HUDEP-2 (cell line): ENCODE measurements at regions not wholly inside any gene's neighbourhood (a gene's known extent, or its start where the extent isn't known, plus 50 kb on each side); places are given as distances from the start of the nearest gene placed in this dataset.
"Not testable (repeated sequence)": the region's sequence is repeated elsewhere in the genome, so short reads cannot be mapped to it uniquely, and the experiment has no call there.

Experiments used
- DNase-seq, 76 experiments: peaks; one replicate each; lab custom pipeline; 2025; ENCODE audit not compliant: unreplicated experiment in 76 of 76; lab: John Stamatoyannopoulos, UW

DNA sequence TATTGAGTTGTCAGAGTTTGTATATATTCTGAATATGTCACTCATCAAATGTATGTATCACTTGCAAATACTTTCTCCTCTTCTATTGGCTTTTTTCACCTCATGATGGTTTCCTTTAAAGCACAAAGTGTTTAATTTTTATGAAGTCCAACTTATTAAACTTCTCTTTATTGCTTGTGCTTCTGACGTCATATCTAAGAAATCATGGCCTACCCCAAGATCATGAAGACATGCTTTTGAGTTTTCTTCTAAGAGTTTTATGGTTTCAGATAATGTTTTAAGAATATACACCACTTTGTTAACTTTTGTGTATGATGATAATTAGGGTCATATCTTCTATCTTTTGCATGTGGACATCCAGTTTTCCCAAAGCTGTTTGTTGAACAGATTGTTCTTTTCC is 417.2 kb upstream of the ATP10A start:
- no peak for DNase-seq

DNA sequence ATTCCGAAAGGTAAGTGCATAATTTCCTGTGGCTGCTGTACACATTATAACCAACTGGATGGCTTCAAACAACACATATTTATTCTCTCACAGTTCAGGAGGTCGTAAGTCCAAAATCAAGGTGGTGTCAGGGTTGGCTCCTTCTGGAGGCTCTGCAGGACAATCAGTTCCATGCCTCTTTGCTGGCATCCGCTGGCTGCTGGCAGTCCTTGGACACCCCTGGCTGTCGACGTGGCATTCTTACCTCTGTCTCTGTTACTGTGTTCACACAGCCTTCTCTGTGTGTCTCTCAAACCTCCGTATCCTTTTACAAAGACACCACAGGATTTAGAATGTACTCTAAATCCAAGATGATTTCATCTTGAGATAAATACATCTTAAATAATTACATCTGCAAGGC is 398.8 kb upstream of the ATP10A start:
- no peak for DNase-seq

DNA sequence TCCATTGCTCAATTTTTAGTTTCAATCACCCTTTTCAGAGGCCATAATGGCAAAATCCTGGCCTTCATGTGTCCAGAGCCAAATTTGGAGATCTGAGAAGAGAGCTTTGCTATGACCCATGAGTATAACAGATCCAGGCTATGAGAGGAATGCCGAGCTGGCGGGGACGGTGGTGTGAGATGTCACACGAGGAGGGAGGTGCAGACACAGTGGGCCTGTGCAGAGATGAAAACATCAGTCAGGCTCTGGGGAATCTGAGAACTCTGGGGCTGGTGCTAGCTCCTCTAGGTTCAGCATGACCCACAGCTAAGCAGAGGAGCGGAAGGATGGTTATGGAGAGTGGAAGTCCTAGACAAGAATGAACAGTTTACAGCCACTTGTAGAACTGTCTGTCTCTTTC is 398.3 kb upstream of the ATP10A start:
- DNase-seq: no peak

DNA sequence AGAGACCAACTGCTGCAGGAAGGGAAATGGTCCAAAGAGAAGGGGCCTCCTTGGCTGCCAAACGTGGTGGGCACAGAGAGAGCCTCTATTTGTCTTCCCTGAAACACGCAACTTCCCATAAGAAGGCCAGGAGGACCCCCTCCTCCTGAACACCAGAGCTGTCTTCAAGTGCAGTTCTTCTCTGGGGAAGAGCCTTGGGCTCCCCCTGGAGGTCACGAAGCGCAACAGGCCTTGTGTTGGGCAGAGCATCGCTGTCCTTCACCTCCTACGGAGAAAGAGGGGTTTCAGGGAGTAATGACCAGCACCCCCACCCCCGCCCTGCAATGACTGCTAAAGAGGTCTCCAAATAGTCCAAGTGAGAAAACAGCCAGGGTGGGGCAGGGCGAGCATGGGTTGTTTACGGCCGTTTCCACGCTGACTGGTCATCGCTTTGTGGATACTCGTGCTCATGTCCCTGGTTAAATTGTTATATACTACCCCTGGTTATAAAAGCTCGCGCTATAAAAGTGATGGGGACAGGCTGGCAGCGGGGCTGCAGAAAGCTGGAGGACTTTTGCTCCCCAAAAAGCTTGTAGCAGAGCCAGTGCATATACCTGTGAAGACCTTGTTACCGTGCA is 397.5 kb upstream of the ATP10A start:
- peak in 23 of 76 experiments; percentile 1 to 29 (median 7) for DNase-seq

DNA sequence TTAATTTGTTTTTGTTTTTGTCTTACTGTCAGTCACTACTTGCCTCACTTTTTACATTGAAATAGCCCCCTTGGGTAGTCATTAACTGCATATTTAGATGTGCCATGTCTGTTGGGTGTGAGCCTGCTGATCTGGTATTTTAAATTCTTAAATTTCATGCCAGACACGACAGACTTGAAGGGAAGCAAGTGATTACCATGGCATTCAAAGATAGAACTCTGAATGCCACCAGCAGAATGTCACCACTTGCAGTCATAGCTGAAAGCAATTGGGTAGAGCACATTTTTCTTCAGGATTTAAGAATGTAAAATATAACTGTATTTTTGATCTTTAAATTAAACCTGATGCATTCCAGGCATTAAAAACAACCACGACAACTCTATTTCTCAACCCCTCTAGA is 396.5 kb upstream of the ATP10A start:
- no peak for DNase-seq

DNA sequence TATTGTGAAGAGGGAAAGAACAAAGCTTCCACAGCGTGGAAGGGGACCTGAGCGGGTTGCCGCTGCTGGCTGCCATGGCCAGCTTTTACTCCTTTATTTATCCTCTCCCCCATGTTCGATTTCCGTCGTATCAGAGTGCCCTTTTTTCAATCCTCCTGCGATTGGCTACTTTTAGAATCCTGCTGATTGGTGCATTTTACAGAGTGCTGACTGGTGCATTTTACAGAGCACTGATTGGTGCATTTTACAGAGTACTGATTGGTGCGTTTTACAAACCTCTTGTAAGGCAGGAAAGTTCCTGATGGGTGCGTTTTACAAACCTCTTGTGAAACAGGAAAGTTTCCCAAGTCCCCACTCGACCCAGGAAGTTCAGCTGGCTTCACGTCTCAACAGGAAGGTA is 381.7 kb upstream of the ATP10A start:
- not testable (repeated sequence) for DNase-seq

DNA sequence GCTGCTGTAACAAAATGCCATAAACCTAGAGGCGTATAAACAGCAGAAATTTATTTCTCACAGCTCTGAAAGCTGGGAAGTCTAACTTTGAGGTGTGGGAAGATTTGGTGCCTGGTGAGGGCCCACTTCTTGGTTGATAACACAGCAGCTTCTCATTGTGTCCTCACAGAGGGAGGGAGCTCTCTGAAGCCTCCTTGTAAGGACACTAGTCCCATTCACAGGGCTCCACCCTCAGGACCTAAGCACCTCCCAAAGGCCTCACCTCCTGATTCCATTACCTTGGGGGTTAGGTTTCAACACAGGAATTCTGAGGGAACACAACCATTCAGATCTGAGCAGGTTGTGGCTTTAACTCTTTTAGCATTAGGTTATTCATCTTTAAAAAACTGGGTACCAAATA is 380.3 kb upstream of the ATP10A start:
- DNase-seq: no peak

DNA sequence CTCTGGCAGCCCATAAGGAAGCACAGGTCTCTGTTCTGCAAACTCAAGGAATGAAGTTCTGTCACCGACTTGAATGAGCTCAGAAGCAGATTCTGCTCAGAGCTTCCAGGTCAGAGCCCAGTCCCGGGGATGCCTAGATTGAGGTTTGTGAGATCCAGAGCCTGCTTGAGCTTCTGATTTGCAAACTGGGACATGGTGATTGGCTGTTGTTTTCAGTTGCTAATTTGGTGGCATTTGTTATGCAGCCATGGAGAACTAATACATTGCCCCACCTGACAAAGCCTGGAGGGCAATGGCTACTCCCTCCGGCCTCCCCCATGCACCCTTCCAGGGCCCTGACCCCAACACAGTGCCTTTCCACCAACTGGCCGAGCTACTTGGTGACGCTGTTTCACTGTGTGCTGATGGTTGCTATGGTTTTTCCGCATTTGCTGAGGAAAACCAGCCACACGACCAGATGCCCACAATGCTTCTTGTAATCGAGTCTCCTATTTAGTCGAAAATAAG is 379.5 kb upstream of the ATP10A start:
- DNase-seq: no peak

DNA sequence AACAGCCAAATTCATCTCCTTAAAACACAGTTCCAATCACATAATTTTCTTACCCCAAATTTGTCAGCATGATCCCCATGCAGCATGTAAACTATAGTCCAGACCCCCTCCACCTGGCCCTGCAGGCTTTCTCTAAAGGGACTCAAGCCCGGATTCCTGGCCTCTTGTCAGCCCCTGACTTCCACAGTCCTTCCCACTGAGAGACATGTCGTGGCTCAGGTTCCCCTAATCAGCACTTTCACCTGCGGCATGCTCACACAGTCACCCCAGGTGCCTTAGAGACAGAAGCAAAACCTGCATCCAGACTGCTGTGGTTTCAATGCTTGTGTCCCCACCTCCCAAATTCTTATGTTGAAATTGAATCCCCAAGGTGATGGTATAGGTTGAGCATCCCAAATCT is 372.7 kb upstream of the ATP10A start:
- DNase-seq: no peak

DNA sequence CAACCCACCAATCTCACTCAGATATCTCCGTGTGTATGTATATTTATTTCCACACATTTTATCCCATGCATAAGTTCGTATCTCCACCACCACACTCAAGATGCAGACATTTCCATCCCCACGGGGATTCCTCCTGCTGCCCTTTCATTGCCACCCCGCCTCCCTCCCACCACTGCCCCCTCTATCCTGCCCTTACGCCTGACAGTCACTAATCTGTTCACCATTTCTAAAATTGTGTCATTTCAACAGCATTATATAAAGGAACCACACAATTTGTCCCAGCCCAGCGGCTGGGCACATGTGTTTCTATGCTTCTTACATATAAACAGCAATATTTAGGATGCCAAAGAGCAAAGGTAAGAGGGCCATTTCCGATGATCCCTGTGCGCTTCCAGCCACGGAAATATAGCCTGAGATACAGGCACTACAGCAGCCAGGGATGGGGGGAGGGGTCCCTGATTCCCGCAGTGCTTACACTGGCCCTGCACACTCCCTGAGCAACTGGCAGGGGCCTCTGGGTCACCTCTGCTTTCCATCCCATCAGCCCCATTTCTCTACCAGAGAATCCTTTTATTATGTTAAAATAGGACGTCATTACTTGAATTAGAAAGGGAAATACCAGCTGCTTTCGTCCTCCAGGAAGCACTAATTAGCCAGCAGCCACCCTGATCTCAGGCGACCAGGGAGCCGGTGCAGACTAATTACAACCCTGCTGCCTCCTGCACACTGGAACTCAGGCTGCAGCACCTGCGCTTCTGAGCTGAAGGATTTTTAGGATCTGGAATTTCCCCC is 372.0 kb upstream of the ATP10A start:
- DNase-seq: no peak

DNA sequence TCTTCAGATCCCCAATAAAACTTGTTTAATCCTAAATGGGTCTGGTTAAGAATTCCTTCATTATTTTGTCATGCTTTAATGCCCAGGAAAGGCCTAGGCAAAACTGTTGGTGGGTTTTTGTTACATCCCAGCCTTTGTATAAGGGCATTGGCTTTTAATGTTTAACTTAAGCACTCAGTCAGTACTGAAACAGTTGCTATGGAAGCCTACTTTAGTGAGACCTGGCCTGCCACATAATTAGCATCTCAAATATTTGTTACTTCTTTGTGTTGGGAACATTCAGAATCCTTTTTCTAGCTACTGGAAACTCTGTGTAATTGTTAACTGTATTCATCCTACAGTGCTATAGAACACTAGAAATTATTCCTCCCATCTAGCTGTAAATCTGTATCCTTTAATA is 369.6 kb upstream of the ATP10A start:
- DNase-seq: no peak

DNA sequence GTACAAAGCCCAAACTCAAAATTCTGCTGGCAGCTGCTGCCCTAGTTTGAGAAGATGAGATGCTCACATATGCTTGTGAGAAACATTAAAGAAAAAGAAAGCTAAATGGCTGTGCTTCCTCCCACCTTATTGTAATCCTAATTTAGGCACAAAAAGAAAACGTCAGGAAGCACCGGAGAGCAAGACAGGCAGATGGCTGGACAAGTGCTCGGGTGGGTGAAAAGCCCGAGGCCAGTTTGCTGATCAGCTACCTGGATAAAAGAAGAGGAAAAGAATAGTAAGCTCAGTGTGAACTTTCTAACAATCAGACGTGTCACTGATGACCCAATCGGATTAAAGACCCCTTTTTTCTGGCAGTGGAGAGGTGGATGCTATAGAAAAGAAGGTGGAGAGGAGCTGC is 368.0 kb upstream of the ATP10A start:
- DNase-seq: no peak

DNA sequence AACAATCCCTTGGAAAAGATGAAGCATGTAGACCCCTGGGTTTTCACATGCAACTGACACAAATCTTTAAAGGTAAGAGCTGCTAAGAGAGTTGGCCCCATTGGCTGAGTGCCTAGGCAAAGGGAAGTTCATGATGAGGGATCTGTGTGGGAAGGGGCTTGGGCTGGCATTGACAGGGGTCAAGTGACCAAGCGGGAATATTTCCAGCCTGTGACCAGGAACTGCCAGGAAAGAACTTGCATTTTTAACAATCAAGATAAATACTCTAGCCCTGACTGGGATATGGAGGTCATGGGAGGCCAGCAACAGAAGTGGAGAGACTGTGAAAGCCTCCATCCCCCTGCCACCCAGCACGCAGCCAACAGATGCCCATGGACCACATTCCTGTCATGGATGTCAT is 361.1 kb upstream of the ATP10A start:
- DNase-seq: no peak

DNA sequence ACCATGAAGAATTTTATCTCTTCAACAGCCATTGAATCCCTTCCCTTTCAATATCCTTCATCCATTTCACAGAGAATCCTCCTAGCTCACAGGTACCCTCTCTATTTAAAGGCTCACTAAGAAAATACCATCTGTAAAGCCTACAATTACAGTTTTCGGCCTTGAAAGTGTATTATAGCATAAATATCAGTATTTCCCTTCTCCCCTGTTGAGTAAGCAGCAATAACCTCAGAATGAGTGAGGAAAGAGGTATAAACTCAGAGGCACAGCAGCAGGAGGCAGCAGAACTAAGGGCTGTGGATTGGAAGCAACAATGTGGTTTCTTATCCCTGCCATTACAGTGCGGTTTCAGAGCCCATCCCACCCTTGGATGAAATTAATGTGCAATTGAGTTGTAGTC is 360.6 kb upstream of the ATP10A start:
- no peak for DNase-seq

DNA sequence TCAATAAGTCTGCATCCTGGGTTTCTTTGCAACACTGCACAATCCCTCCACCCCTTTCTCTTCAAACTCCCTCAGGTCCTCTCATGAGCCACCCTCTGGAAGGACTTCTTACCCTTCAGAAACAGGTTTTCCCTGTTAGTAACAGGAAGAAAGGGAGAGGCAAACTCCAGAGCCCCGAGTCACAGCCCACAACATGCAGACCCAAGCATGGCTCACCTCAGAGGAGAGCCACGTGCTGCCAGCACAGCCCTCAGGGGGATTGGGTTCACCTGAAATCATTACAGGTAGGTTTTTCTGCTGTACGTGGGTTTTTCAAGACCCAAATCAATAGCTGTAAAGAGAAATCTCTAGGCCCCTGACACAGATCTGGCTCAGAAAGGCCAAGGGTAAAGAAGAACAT is 359.7 kb upstream of the ATP10A start:
- DNase-seq: no peak

DNA sequence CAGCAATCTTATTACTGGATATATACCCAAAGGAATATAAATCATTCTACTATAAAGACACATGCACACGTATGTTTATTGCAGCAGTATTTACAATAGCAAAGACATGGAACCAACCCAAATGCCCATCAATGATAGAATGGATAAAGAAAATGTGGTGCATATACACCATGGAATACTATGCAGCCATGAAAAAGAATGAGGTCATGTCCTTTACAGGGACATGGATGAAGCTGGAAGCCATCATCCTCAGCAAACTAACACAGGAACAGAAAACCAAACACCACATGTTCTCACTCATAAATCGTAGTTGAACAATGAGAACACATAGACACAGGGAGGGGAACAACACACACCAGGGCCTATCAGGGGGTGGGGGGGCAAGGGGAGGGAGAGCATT is 353.9 kb upstream of the ATP10A start:
- DNase-seq: not testable (repeated sequence)

DNA sequence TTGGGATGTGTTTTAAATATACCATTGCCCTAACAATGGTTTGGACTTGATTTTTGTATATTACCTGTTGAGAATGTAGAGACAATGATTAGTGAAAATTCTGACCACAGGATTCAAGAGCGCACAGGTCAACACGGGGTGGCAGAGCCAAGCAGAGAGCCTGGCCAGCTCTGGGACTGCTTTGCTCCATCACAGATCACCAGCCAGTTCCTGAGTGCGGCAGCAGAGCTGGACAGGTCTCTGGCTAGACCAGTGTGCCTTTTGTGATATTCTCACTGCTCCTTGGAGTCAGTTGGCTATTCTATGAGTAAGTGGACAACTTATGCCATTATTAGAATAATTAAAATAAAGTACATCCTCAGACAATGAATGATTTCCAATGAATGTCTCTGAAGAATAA is 351.2 kb upstream of the ATP10A start:
- DNase-seq: no peak

DNA sequence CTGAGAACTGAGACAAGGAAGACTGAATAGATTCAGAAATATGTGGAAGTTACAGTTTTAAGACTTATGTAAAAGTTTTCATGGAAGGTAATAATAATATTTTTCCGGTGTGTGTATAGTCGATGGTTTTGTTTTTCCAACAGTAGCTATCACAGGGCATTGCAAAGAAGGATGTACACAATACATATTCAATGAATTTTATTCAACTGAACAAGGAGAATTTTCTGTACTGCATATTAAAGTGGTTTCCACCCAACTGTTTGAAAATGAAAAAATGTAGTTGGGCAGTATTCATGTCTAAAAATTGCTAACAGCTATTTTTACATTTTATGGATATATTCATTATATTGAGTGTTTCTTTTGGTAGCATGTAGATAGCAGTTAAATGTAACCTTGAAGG is 350.3 kb upstream of the ATP10A start:
- DNase-seq: no peak

DNA sequence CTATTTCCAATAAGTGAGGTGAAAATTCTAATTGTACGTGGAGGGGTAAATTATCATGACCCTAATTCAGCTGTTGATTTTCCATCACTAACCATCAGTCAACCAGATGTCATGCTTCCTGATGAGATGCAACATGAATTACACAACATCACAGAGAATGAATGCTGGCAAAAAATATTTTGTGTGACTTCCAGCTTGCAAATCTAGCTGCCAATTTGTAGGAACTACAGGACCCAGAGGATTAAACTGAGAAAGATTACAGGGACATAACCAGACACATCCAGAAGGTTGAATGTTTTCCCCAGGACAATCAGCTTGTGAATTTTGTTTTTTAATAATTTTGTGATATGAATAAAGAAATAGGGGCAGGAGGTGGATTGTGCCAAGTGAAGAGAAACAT is 349.0 kb upstream of the ATP10A start:
- DNase-seq: no peak

DNA sequence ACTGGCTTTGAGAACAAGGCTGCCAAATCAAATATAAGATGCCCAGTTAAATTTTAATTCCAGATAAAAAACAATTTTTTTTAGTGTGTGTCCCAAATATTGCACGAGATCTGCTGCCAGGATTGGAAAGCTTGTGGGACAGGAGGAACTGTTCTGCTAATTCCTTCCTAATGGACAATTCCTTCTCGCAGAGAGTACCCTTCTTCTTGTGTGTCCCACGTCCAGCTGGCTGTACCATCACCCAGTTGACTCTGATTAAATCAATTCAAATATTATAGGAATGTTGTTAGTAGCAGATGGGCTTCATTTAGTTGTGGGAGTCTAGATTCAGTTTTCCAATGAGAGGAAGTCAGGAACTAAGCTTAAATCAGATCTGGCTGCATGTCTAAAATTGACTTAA is 347.9 kb upstream of the ATP10A start:
- no peak for DNase-seq

DNA sequence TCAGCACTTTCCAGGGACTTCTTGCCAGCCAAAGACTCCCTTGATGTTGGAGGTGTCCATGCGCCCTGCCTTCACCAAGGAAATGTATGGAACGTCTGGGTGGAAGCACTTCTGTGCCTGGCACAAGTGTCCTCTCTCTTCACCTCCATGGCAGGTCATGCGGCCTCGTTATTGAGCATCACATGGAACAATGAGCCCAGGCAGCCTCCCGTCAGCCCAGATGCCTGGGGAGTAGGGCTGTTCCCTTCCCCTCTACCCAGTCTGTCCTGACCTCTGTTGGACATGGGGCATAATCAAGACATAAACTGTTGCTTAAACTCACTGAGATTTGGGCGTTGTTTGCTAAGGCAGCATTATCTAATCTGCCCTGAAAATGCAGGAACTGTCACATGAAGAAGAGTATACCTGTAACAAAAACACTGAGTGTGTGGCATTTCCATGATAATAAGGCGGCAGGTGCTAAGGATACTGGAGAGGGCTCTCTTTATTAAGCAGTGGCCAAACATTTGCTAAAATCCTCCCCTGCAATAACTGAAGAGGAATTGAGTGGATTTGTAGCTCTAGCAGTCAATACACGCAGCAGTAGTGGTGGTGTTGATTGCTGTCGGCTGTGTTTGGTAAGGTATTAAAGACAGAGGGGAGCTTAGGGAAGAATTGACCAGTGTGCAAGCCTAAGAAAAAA is 338.2 kb upstream of the ATP10A start:
- DNase-seq: no peak

DNA sequence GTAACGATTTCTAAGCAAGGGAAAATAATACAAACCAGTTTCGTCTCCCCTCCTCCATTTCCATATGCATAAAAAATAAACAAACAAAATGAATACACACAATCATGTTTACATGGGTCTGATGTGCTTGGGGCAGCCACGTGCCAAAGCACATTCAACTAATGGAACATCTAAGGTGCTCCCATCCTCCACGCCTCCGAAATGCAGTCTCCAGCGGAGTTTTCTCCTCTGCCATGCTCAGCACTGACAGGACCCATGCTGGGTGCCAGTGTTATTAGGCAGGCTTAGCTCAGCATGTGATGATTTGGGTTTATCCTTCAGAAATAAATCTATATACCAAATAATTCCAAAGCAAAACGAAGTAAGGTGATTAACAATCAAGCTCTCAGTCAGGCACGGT is 337.3 kb upstream of the ATP10A start:
- DNase-seq: no peak
